CD4-positive, alpha-beta T cell (primary cell): ENCODE measurements at regions not wholly inside any gene's neighbourhood (a gene's known extent, or its start where the extent isn't known, plus 50 kb on each side); places are given as distances from the start of the nearest gene placed in this dataset.

Experiments used
- ATAC-seq: fragments of 200-7000 bp; cut with Tn5 transposase; one replicate; pipeline ENCODE4 v1.10.0; 2022; ENCODE audit warnings: mild to moderate bottlenecking; ENCODE audit not compliant: poor library complexity
- CTCF ChIA-PET: fragments of 350-600 bp; sonication (Branson Sonifier 250); formaldehyde crosslinking; loops from one replicate; lab custom pipeline; 2021; ENCODE audit warnings: antibody characterized with exemption, inconsistent platforms; lab: Charles Lee
- POLR2A ChIA-PET: fragments of 350-600 bp; sonication (Branson Sonifier 250); formaldehyde crosslinking; loops from one replicate; lab custom pipeline; 2021; ENCODE audit warnings: antibody characterized with exemption, inconsistent platforms; lab: Charles Lee
- DNase-seq, 14 experiments: peaks; one replicate each; pipeline ENCODE4 v3.0.0-alpha.2; 2013 to 2020; ENCODE audit warnings: mixed read lengths in 2 of 14
- H3K27ac ChIP-seq, 2 donors: one replicate each; pipeline versions ENCODE4 v1.5.1 to v1.7.0; 2013; ENCODE audit warnings: low read length in 2 of 2, low read depth in 1 of 2, mild to moderate bottlenecking in 1 of 2
- H3K27me3 ChIP-seq, 2 experiments: 1 replicate in 1 of 2; 2 replicates in 1 of 2; pipeline versions ENCODE4 v1.6.1 to v1.7.0; 2013; ENCODE audit warnings: low read length in 2 of 2, control low read depth in 1 of 2, mild to moderate bottlenecking in 1 of 2, moderate library complexity in 1 of 2; ENCODE audit not compliant: insufficient read depth in 2 of 2, control insufficient read depth in 1 of 2
- H3K36me3 ChIP-seq: one replicate; pipeline ENCODE4 v1.6.1; 2013; ENCODE audit warnings: low read length, control low read depth; ENCODE audit not compliant: insufficient read depth
- H3K4me1 ChIP-seq: one replicate; pipeline ENCODE4 v1.6.1; 2013; ENCODE audit warnings: low read length, control low read depth; ENCODE audit not compliant: insufficient read depth
- H3K4me3 ChIP-seq: one replicate; pipeline ENCODE4 v1.5.1; 2013; ENCODE audit warnings: mild to moderate bottlenecking, low read length, moderate library complexity
- H3K9me3 ChIP-seq, 2 experiments: 1 replicate in 1 of 2; 2 replicates in 1 of 2; pipeline versions ENCODE4 v1.6.1 to v1.7.0; 2013; ENCODE audit warnings: low read length in 2 of 2, mild to moderate bottlenecking in 2 of 2, control low read depth in 1 of 2, moderate library complexity in 1 of 2; ENCODE audit not compliant: control insufficient read depth in 1 of 2, insufficient read depth in 1 of 2
- H3K27ac Mint-ChIP-seq: one replicate; pipeline ENCODE4 v1.8.0; 2020; ENCODE audit warnings: mixed read lengths
- H3K27me3 Mint-ChIP-seq: one replicate; pipeline ENCODE4 v1.8.0; 2021; ENCODE audit warnings: mixed read lengths
- H3K36me3 Mint-ChIP-seq: one replicate; pipeline ENCODE4 v1.8.0; 2021; ENCODE audit warnings: low read depth, mixed read lengths
- H3K4me1 Mint-ChIP-seq: one replicate; pipeline ENCODE4 v1.8.0; 2021; ENCODE audit warnings: low read depth, mixed read lengths
- H3K4me3 Mint-ChIP-seq: one replicate; pipeline ENCODE4 v1.8.0; 2020; ENCODE audit warnings: mild to moderate bottlenecking, mixed read lengths
- H3K9me3 Mint-ChIP-seq: one replicate; pipeline ENCODE4 v1.8.0; 2020; ENCODE audit warnings: mixed read lengths
- intact Hi-C, 2 experiments: fragments of 100-400 bp; cut with DNase I in 1 of 2; cut with micrococcal nuclease in 1 of 2; formaldehyde crosslinking; loops; one replicate each; pipeline versions ENCODE4 v1.15.1 to v1.9.0; 2023 to 2025; cut with DNase I, micrococcal nuclease
- TF ChIP-seq, protein P1 (sequence below): fragments of 200-600 bp; IDR thresholded peaks from one replicate; pipeline ENCODE4 v1.8.0; 2022; ENCODE audit warnings: antibody characterized with exemption, mild to moderate bottlenecking

DNA sequence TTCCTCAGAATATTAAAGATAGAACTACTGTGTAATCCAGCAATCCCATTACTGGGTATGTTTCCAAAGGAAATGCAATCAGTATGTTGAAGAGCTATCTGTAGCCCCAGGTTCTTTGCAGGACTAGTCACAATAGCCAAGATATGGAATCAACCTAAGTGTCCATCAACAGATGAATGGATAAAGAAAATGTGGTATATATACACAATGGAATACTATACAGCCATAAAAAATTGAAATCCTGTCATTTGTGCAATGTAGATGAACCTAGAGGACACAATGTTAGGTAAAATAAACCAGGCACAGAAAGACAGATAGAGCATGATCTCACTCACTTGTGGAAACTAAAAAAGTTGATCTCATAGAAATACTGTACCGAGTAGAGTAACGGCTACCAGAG, 306.0 kb upstream of the MARCKS start:
- H3K9me3 ChIP-seq, result no peaks in the 10 kb centered on the region
- H3K27ac ChIP-seq, result no peak overlapping the region
- CTCF ChIA-PET, result no interaction called here
- no peak overlapping the region for H3K27ac Mint-ChIP-seq
- DNase-seq (no peak), ATAC-seq (no peak)
- peaks cover 7% of the 10 kb centered on the region for H3K9me3 Mint-ChIP-seq
- no peak overlapping the region for H3K4me3 ChIP-seq
- POLR2A ChIA-PET, result no interaction called here
- H3K27me3 Mint-ChIP-seq, result no peaks in the 10 kb centered on the region
- no peak overlapping the region for H3K4me3 Mint-ChIP-seq
- H3K4me1 ChIP-seq, result no peaks in the 10 kb centered on the region
- H3K27me3 ChIP-seq, result no peaks in the 10 kb centered on the region
- TF ChIP-seq, protein P1, sequence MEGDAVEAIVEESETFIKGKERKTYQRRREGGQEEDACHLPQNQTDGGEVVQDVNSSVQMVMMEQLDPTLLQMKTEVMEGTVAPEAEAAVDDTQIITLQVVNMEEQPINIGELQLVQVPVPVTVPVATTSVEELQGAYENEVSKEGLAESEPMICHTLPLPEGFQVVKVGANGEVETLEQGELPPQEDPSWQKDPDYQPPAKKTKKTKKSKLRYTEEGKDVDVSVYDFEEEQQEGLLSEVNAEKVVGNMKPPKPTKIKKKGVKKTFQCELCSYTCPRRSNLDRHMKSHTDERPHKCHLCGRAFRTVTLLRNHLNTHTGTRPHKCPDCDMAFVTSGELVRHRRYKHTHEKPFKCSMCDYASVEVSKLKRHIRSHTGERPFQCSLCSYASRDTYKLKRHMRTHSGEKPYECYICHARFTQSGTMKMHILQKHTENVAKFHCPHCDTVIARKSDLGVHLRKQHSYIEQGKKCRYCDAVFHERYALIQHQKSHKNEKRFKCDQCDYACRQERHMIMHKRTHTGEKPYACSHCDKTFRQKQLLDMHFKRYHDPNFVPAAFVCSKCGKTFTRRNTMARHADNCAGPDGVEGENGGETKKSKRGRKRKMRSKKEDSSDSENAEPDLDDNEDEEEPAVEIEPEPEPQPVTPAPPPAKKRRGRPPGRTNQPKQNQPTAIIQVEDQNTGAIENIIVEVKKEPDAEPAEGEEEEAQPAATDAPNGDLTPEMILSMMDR, result no peak
- intact Hi-C loops, result no loop called here
- no peaks in the 10 kb centered on the region for H3K36me3 Mint-ChIP-seq
- H3K36me3 ChIP-seq, result no peaks in the 10 kb centered on the region
- no peaks in the 10 kb centered on the region for H3K4me1 Mint-ChIP-seq

GRCh38 chr6:113556775-113557174, 300.4 kb upstream of the MARCKS start:
- no peak overlapping the region for H3K4me3 ChIP-seq
- ATAC-seq, result no peak
- POLR2A ChIA-PET, result no interaction called here
- intact Hi-C loops, result no loop called here
- H3K36me3 ChIP-seq, result no peaks in the 10 kb centered on the region
- H3K27ac Mint-ChIP-seq, result no peak overlapping the region
- CTCF ChIA-PET, result no interaction called here
- H3K27me3 Mint-ChIP-seq, result no peaks in the 10 kb centered on the region
- H3K4me1 Mint-ChIP-seq, result no peaks in the 10 kb centered on the region
- H3K4me3 Mint-ChIP-seq, result no peak overlapping the region
- no peak for DNase-seq
- H3K4me1 ChIP-seq, result no peaks in the 10 kb centered on the region
- H3K36me3 Mint-ChIP-seq, result no peaks in the 10 kb centered on the region
- no peak overlapping the region for H3K27ac ChIP-seq
- H3K9me3 ChIP-seq, result no peaks in the 10 kb centered on the region
- H3K27me3 ChIP-seq, result no peaks in the 10 kb centered on the region
- H3K9me3 Mint-ChIP-seq, result no peaks in the 10 kb centered on the region
- TF ChIP-seq, protein P1, result no peak

DNA sequence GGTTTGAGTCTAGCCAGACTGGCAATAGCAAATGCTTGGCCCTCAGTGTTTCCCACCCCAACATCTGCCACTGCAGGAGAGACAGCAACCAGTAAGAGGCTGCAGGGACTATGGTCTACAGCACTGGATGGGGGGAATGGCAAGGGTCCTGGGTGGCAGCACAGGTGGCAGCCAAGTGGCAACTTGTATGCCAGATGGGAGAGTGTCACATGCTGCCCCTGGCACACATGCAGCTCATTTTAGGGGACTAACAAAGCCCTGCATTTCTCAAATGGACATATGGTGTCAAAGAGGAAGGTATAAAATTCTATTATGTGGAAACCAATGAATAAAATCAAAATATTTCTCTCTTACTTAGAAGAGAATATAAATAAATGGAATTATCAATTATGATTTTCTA, 298.7 kb upstream of the MARCKS start:
- H3K9me3 Mint-ChIP-seq, result no peaks in the 10 kb centered on the region
- H3K27ac Mint-ChIP-seq, result no peak overlapping the region
- TF ChIP-seq, protein P1, result no peak
- no peaks in the 10 kb centered on the region for H3K27me3 ChIP-seq
- H3K36me3 ChIP-seq, result no peaks in the 10 kb centered on the region
- no peak overlapping the region for H3K4me3 Mint-ChIP-seq
- no peaks in the 10 kb centered on the region for H3K4me1 ChIP-seq
- intact Hi-C loops, result no loop called here
- H3K27me3 Mint-ChIP-seq, result no peaks in the 10 kb centered on the region
- no peaks in the 10 kb centered on the region for H3K4me1 Mint-ChIP-seq
- no peak overlapping the region for H3K4me3 ChIP-seq
- no peaks in the 10 kb centered on the region for H3K9me3 ChIP-seq
- ATAC-seq, result no peak
- no peaks in the 10 kb centered on the region for H3K36me3 Mint-ChIP-seq
- ChIA-PET POLR2A (no interaction called here), CTCF (no interaction called here)
- no peak for DNase-seq
- no peak overlapping the region for H3K27ac ChIP-seq
